Activated T-helper 1 cell treated with anti-CD3 and anti-CD28 coated beads, Interleukin-2, amount 50 U/mL, for 16 hours (primary cell): ENCODE measurements at regions not wholly inside any gene's neighbourhood (a gene's known extent, or its start where the extent isn't known, plus 50 kb on each side); places are given as distances from the start of the nearest gene placed in this dataset.

ENCODE experiments used
- DNase-seq, 2 donors: peaks; one replicate each; pipeline ENCODE4 v3.0.0-alpha.2; 2020; ENCODE audit warnings: low read depth in 1 of 2, low spot score in 1 of 2

- DNase-seq = no peak
Observed at GRCh38 chr13:73146707-73147106, 87.9 kb downstream of the KLF5 start.

GRCh38 chr13:73142071-73142470 lies 83.3 kb downstream of the KLF5 start:
- DNase-seq = no peak

DNA sequence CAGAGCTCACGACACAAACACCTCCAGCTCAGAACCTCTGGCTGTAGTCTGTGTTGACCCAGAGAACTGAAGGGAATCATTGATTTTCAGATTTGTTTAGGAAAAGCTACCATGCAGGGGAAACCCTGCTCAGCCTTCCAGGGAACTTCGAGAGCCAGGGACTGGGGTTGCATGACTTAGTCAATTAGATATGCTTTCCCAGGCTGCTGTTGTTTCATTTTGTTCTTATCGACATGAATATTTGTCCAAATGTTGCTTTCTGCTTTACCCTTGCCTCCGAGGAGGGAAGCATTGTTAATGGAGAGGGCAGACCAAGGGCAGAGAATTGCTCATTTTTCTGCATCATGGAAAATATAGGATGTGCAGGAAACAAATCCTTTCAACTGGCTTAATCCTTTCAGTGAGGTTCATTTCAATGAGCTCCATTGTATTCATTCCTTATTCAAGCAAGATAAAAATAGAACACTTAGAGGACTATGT lies 82.5 kb downstream of the KLF5 start:
- no peak for DNase-seq

DNA sequence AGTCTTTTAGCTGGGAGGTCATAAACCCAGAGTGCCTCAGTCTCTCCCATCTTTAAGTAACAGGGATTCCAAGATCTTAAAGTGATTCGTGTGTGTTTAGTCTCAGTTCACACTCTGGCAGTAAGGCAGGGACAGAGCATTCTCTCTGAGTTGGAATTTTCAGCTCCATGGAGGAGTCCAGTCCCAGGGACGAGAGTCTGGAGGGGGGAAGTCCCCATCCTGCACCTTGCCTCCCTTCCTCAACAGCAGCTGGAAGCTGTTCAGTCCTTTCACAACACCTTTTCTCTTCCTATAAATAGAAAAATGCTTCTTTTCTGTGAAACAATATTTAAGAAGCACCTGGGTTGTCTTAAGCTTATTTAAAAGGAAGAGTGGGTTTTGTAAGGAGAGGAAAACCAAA lies 82.0 kb downstream of the KLF5 start:
- no peak for DNase-seq

DNA sequence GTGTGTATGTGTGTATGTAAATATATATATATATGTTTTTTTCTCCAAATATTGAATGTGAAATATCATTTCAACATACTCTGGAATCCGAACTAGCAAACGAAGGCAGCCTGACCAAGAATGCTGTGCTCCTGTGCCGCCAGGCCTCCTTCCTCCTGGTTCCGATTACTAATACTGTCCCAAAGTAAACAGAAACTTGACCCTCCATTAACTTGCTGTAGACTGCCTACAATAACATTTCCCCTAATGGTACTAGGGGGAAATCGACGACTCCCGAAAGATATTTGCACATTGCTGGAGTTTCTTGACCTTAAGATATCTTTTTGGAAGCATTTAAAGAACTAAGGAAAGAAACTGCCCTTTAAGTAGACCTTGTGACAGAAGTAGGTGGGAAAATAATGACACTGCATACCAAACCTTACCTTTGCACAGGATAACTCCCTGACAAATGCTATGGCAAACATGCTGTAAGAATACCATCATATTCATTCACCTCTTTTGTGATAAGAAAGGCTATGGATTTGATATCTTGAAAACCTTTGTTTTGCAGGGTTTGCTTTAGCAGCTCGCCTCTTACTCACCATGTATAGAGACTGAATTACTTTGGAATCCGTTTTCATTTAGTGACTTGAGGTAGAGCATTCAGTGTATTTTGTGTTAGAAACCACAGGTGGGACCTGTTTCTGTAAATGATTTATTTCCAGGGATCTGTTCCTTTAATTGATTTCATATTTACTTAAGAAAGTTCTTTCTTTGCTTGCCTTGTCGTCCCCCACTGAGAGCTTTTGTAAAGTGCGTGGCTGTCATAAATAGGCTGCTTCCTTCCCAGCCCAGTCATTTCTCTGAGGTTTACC lies 80.1 kb downstream of the KLF5 start:
- no peak for DNase-seq

- DNase-seq = no peak
Observed at GRCh38 chr13:73138276-73138637, 79.5 kb downstream of the KLF5 start.

- DNase-seq = no peak
Observed at GRCh38 chr13:73136776-73137175, 78.0 kb downstream of the KLF5 start.

DNA sequence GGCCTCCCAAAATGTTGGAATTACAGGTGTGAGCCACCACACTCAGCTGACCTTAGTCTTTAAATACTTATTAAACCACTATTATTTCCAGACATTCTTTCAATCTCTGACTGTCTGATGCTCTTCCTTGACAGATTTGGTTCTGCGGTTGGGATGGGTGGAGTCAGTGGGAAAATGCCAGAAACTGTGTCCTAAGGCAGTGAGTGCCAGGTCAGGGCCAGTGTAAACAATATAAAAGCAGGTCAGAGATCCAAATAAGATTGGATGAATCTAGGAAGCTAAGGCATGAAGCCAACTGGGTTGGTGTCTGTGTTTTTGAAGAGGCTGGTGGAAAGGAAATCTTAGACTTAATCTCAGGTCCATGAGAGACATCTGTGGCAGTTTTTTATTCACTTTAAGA lies 74.7 kb downstream of the KLF5 start:
- DNase-seq = no peak

GRCh38 chr13:73131247-73131646 lies 72.4 kb downstream of the KLF5 start:
- DNase-seq = no peak

GRCh38 chr13:73129023-73129422 lies 70.2 kb downstream of the KLF5 start:
- DNase-seq = no peak
